HEK293T (cell line): ENCODE measurements at regions not wholly inside any gene's neighbourhood (a gene's known extent, or its start where the extent isn't known, plus 50 kb on each side); places are given as distances from the start of the nearest gene placed in this dataset.

Experiments used
- FOXA1 ChIP-seq: fragments of 450-650 bp; IDR thresholded peaks from 2 replicates; pipeline ENCODE4 v1.6.1; 2016; ENCODE audit warnings: mild to moderate bottlenecking
- SP1 ChIP-seq: fragments of 450-650 bp; IDR thresholded peaks from 2 replicates; pipeline ENCODE4 v1.6.1; 2017

DNA sequence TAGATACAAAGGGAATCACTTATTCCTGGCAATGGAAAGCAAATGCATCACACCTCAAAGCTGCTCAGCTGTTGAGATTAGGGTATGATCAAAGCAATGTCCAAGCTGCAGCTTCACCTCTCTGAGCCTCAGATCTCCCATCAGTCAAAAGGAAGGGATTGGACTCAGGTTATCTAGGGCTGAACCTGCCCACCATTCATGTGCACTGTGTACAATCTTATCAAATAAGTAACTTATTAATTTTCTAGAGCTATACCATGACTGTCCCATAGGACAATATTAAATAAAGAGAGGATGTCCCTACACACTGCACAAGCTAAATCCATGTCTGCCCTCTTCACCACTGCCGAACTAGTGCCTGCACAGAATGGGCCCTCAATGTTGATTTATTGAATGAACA is 127.0 kb downstream of the HSD17B3 start:
- TF ChIP-seq SP1 = no peak
- no peak for TF ChIP-seq FOXA1
